ENCODE measurements at regions not wholly inside any gene's neighbourhood (a gene's known extent, or its start where the extent isn't known, plus 50 kb on each side); places are given as distances from the start of the nearest gene placed in this dataset.

DNA sequence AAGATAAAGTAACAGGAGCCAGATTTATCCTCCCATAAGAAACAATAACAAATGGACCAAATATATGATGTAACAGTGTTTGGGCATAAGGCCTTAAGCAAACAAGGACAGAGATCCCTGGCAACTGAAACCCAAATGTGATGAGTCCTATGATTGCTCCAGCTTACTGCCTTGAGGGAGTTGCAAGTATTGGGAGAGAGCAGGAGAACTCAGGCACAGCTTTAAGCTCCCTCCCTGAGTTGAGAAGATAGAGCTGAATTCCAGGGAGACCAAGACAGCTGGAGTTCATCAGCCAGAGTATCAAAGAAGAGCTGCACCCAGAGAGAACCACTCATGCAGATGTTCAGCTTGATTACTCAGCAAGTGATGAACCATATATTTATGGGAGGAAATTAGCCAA, 814.5 kb upstream of the RAB6C start:
- H3K4me3 ChIP-seq (ENCODE audit: low read length), result no peak overlapping the region
- no peaks in the 10 kb centered on the region for H4K20me1 ChIP-seq (ENCODE audit: insufficient read depth, low read length)
- no peak overlapping the region for H2AFZ ChIP-seq (ENCODE audit: low read depth, low read length)
- H3K27me3 ChIP-seq (ENCODE audit: low read depth, low read length), result no peaks in the 10 kb centered on the region
- no peak overlapping the region for H3K9ac ChIP-seq (ENCODE audit: low read length)
- H3K9me3 ChIP-seq (ENCODE audit: insufficient read depth, low read length), result no peaks in the 10 kb centered on the region
- no peaks in the 10 kb centered on the region for H3K36me3 ChIP-seq (replicated peaks; ENCODE audit: low read depth, low read length)
- peaks cover 16% of the 10 kb centered on the region for H3K4me1 ChIP-seq (ENCODE audit: low read length)
- H3K79me2 ChIP-seq (ENCODE audit: low read length), result no peaks in the 10 kb centered on the region
- H3K4me2 ChIP-seq (ENCODE audit: low read length), result no peak overlapping the region
- no peak overlapping the region for H3K27ac ChIP-seq (ENCODE audit: low read length)
- TF ChIP-seq EZH2phosphoT487 (IDR thresholded peaks at IDR 0.05; ENCODE audit: low read depth), result no peak
- TF ChIP-seq, protein P1, sequence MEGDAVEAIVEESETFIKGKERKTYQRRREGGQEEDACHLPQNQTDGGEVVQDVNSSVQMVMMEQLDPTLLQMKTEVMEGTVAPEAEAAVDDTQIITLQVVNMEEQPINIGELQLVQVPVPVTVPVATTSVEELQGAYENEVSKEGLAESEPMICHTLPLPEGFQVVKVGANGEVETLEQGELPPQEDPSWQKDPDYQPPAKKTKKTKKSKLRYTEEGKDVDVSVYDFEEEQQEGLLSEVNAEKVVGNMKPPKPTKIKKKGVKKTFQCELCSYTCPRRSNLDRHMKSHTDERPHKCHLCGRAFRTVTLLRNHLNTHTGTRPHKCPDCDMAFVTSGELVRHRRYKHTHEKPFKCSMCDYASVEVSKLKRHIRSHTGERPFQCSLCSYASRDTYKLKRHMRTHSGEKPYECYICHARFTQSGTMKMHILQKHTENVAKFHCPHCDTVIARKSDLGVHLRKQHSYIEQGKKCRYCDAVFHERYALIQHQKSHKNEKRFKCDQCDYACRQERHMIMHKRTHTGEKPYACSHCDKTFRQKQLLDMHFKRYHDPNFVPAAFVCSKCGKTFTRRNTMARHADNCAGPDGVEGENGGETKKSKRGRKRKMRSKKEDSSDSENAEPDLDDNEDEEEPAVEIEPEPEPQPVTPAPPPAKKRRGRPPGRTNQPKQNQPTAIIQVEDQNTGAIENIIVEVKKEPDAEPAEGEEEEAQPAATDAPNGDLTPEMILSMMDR (IDR thresholded peaks at IDR 0.05; ENCODE audit: low read depth, low read length), result no peak

GRCh38 chr2:129167456-129167855, 812.0 kb upstream of the RAB6C start:
- Histone ChIP-seq H3K4me1 (ENCODE audit: low read length) (peaks cover 8% of the 10 kb centered on the region), H2AFZ (ENCODE audit: low read depth, low read length) (no peak overlapping the region), H3K9ac (ENCODE audit: low read length) (no peak overlapping the region), H3K4me3 (ENCODE audit: low read length) (no peak overlapping the region), H3K4me2 (ENCODE audit: low read length) (no peak overlapping the region), H4K20me1 (ENCODE audit: insufficient read depth, low read length) (no peaks in the 10 kb centered on the region), H3K27me3 (ENCODE audit: low read depth, low read length) (no peaks in the 10 kb centered on the region), H3K79me2 (ENCODE audit: low read length) (no peaks in the 10 kb centered on the region), H3K9me3 (ENCODE audit: insufficient read depth, low read length) (no peaks in the 10 kb centered on the region), H3K36me3 (replicated peaks; ENCODE audit: low read depth, low read length) (no peaks in the 10 kb centered on the region), H3K27ac (ENCODE audit: low read length) (no peak overlapping the region)
- no peak for TF ChIP-seq EZH2phosphoT487 (IDR thresholded peaks at IDR 0.05; ENCODE audit: low read depth)
- TF ChIP-seq, protein P1 (IDR thresholded peaks at IDR 0.05; ENCODE audit: low read depth, low read length), result no peak

- no peak for TF ChIP-seq EZH2phosphoT487 (IDR thresholded peaks at IDR 0.05; ENCODE audit: low read depth)
- TF ChIP-seq, protein P1 (IDR thresholded peaks at IDR 0.05; ENCODE audit: low read depth, low read length), result no peak
- no peak overlapping the region for H3K4me3 ChIP-seq (ENCODE audit: low read length)
These were observed 808.9 kb upstream of the RAB6C start for GRCh38 chr2:129170570-129170969.

GRCh38 chr2:129174143-129174542, 805.3 kb upstream of the RAB6C start:
- TF ChIP-seq, protein P1 (IDR thresholded peaks at IDR 0.05; ENCODE audit: low read depth, low read length), result no peak
- no peak for TF ChIP-seq EZH2phosphoT487 (IDR thresholded peaks at IDR 0.05; ENCODE audit: low read depth)
- no peaks in the 10 kb centered on the region for H4K20me1 ChIP-seq (ENCODE audit: insufficient read depth, low read length)
- no peak overlapping the region for H3K9ac ChIP-seq (ENCODE audit: low read length)
- H3K36me3 ChIP-seq (replicated peaks; ENCODE audit: low read depth, low read length), result no peaks in the 10 kb centered on the region
- no peaks in the 10 kb centered on the region for H3K27me3 ChIP-seq (ENCODE audit: low read depth, low read length)
- no peaks in the 10 kb centered on the region for H3K4me1 ChIP-seq (ENCODE audit: low read length)
- H3K79me2 ChIP-seq (ENCODE audit: low read length), result no peaks in the 10 kb centered on the region
- H3K27ac ChIP-seq (ENCODE audit: low read length), result no peak overlapping the region
- H2AFZ ChIP-seq (ENCODE audit: low read depth, low read length), result no peak overlapping the region
- no peak overlapping the region for H3K4me3 ChIP-seq (ENCODE audit: low read length)
- no peaks in the 10 kb centered on the region for H3K9me3 ChIP-seq (ENCODE audit: insufficient read depth, low read length)
- H3K4me2 ChIP-seq (ENCODE audit: low read length), result no peak overlapping the region

More at GRCh38 chr2:129170570-129170969, 808.9 kb upstream of the RAB6C start:
- Histone ChIP-seq H3K9ac (ENCODE audit: low read length) (no peak overlapping the region), H3K36me3 (replicated peaks; ENCODE audit: low read depth, low read length) (no peaks in the 10 kb centered on the region), H4K20me1 (ENCODE audit: insufficient read depth, low read length) (no peaks in the 10 kb centered on the region), H3K4me1 (ENCODE audit: low read length) (peaks cover 2% of the 10 kb centered on the region; the same call in 1 of the 2 replicates), H3K27me3 (ENCODE audit: low read depth, low read length) (no peaks in the 10 kb centered on the region), H3K9me3 (ENCODE audit: insufficient read depth, low read length) (no peaks in the 10 kb centered on the region), H3K27ac (ENCODE audit: low read length) (no peak overlapping the region), H2AFZ (ENCODE audit: low read depth, low read length) (no peak overlapping the region), H3K4me2 (ENCODE audit: low read length) (no peak overlapping the region), H3K79me2 (ENCODE audit: low read length) (no peaks in the 10 kb centered on the region)
